SK-N-SH (cell line): ENCODE measurements at regions not wholly inside any gene's neighbourhood (a gene's known extent, or its start where the extent isn't known, plus 50 kb on each side); places are given as distances from the start of the nearest gene placed in this dataset.
A peak's percentile ranks its signal among the peaks of the same experiment; 100 is the strongest.

Experiments
- CTCF ChIA-PET: fragments of 300-600, 350-600 bp; formaldehyde crosslinking; extraction: SDS; loops from one replicate; lab custom pipeline; 2021; lab: Yijun Ruan, JAX
- POLR2A ChIA-PET: fragments of 350-600 bp; sonication (Branson Sonifier 250); formaldehyde crosslinking; extraction: SDS; loops from one replicate; lab custom pipeline; 2020; ENCODE audit warnings: antibody characterized with exemption, inconsistent platforms; lab: Yijun Ruan, JAX
- DNase-seq: peaks from one replicate; pipeline ENCODE4 v3.0.0; 2012
- H2AFZ ChIP-seq: fragments of 200-600 bp; sonication (generic); 2 replicates; pipeline ENCODE4 v1.8.1; 2016; ENCODE audit warnings: antibody characterized with exemption, mild to moderate bottlenecking, low read depth
- H3F3A ChIP-seq: fragments of 200-600 bp; sonication (generic); replicated peaks from 2 replicates; pipeline ENCODE3; 2016; ENCODE audit warnings: antibody characterized with exemption, mild to moderate bottlenecking; ENCODE audit not compliant: insufficient read depth
- H3K27ac ChIP-seq, 2 experiments: fragments of 200-500 bp in 1 of 2; fragments of 200-600 bp in 1 of 2; sonication (Bioruptor generic) in 1 of 2; sonication (generic), shearing (Covaris generic) in 1 of 2; 2 replicates each; pipeline versions ENCODE4 v1.5.1 to v1.6.1; 2014 to 2016; ENCODE audit warnings: low read depth in 2 of 2, inconsistent platforms in 1 of 2, low read length in 1 of 2, mild to moderate bottlenecking in 1 of 2, mixed read lengths in 1 of 2
- H3K27me3 ChIP-seq: fragments of 200-600 bp; sonication (generic), shearing (Covaris generic); 2 replicates; pipeline ENCODE4 v1.6.1; 2016; ENCODE audit warnings: mixed run types; ENCODE audit not compliant: insufficient read depth
- H3K36me3 ChIP-seq, 2 experiments: fragments of 200-500 bp in 1 of 2; fragments of 200-600 bp in 1 of 2; sonication (Bioruptor generic) in 1 of 2; sonication (generic) in 1 of 2; replicated peaks in 1 of 2; 2 replicates each; pipeline versions ENCODE3 to v1.5.1; 2014 to 2016; ENCODE audit warnings: low read length in 1 of 2, mild to moderate bottlenecking in 1 of 2; ENCODE audit not compliant: insufficient read depth in 2 of 2, control insufficient read depth in 1 of 2
- H3K4me1 ChIP-seq, 2 experiments: fragments of 200-500 bp in 1 of 2; fragments of 200-600 bp in 1 of 2; sonication (Bioruptor generic) in 1 of 2; sonication (generic), shearing (Covaris generic) in 1 of 2; 2 replicates each; pipeline versions ENCODE4 v1.5.1 to v1.6.1; 2014 to 2016; ENCODE audit warnings: low read depth in 1 of 2, low read length in 1 of 2, mixed run types in 1 of 2; ENCODE audit not compliant: insufficient read depth in 2 of 2, control insufficient read depth in 1 of 2
- H3K4me2 ChIP-seq: fragments of 200-600 bp; sonication (generic), shearing (Covaris generic); 2 replicates; pipeline ENCODE4 v1.6.1; 2017; ENCODE audit warnings: mixed run types
- H3K4me3 ChIP-seq, 2 experiments: fragments of 200-500 bp in 1 of 2; fragments of 200-600 bp in 1 of 2; sonication (Bioruptor generic) in 1 of 2; sonication (generic), shearing (Covaris generic) in 1 of 2; 2 replicates each; pipeline versions ENCODE4 v1.5.1 to v1.8.1; 2014 to 2016; ENCODE audit warnings: low read depth in 2 of 2, inconsistent platforms in 1 of 2, low read length in 1 of 2, mild to moderate bottlenecking in 1 of 2, mixed read lengths in 1 of 2, moderate library complexity in 1 of 2
- H3K79me2 ChIP-seq: fragments of 200-600 bp; sonication (generic); 2 replicates; pipeline ENCODE4 v1.8.1; 2017; ENCODE audit warnings: mild to moderate bottlenecking; ENCODE audit not compliant: insufficient read depth
- H3K9ac ChIP-seq: fragments of 200-600 bp; sonication (generic); 2 replicates; pipeline ENCODE4 v1.6.1; 2017; ENCODE audit warnings: mixed run types
- H3K9me2 ChIP-seq: fragments of 200-600 bp; sonication (generic); 2 replicates; pipeline ENCODE4 v1.6.1; 2017; ENCODE audit warnings: mixed run types
- H3K9me3 ChIP-seq: fragments of 200-600 bp; sonication (generic); 2 replicates; pipeline ENCODE4 v1.6.1; 2017; ENCODE audit warnings: mixed run types, mild to moderate bottlenecking, moderate library complexity
- H4K20me1 ChIP-seq: fragments of 200-600 bp; sonication (generic); 2 replicates; pipeline ENCODE4 v1.6.1; 2017; ENCODE audit warnings: mild to moderate bottlenecking, mixed run types; ENCODE audit not compliant: insufficient read depth
- CHD2 ChIP-seq: fragments of 150-350 bp; IDR thresholded peaks from 2 replicates; pipeline ENCODE4 v1.6.1; 2018; ENCODE audit warnings: low read length; ENCODE audit not compliant: partially characterized antibody
- ELF1 ChIP-seq: IDR thresholded peaks from 2 replicates; pipeline ENCODE4 v1.4.0; 2012
- EP300 ChIP-seq, 2 experiments: IDR thresholded peaks; 2 replicates each; pipeline versions ENCODE4 v1.4.0 to v1.6.1; 2012; ENCODE audit warnings: borderline replicate concordance in 1 of 2, low read depth in 1 of 2, low read length in 1 of 2
- FOXJ3 ChIP-seq: sonication (generic); formaldehyde crosslinking; IDR thresholded peaks from 2 replicates; pipeline ENCODE4 v1.5.1; 2020; ENCODE audit warnings: mild to moderate bottlenecking, missing genetic modification reagents
- FOXM1 ChIP-seq: IDR thresholded peaks from 2 replicates; pipeline ENCODE4 v1.4.0; 2012; ENCODE audit warnings: low read depth, mild to moderate bottlenecking
- GATA2 ChIP-seq: sonication (generic); formaldehyde crosslinking; IDR thresholded peaks from 2 replicates; pipeline ENCODE4 v1.5.0; 2020; ENCODE audit warnings: mild to moderate bottlenecking, missing genetic modification reagents
- IRF3 ChIP-seq: fragments of 150-350 bp; IDR thresholded peaks from 2 replicates; pipeline ENCODE4 v1.6.1; 2016; ENCODE audit warnings: mild to moderate bottlenecking, low read depth, low read length
- JUND ChIP-seq: IDR thresholded peaks from 2 replicates; pipeline ENCODE4 v1.4.0; 2012
- MAX ChIP-seq: IDR thresholded peaks from 2 replicates; pipeline ENCODE4 v1.4.0; 2012; ENCODE audit warnings: low read depth
- NRF1 ChIP-seq: IDR thresholded peaks from 2 replicates; pipeline ENCODE4 v1.6.1; 2012; ENCODE audit warnings: low read depth, mild to moderate bottlenecking, low read length
- PBX3 ChIP-seq: IDR thresholded peaks from 2 replicates; pipeline ENCODE4; 2012
- POLR2AphosphoS5 ChIP-seq: IDR thresholded peaks from 2 replicates; pipeline ENCODE4 v1.6.1; 2012; ENCODE audit warnings: low read depth, low read length
- RAD21 ChIP-seq: IDR thresholded peaks from 2 replicates; pipeline ENCODE4 v1.6.1; 2012; ENCODE audit warnings: mild to moderate bottlenecking, low read length
- RCOR1 ChIP-seq: fragments of 150-350 bp; IDR thresholded peaks from 2 replicates; pipeline ENCODE4 v1.6.1; 2017; ENCODE audit warnings: antibody characterized with exemption, low read length
- REST ChIP-seq: IDR thresholded peaks from 2 replicates; pipeline ENCODE4 v1.6.1; 2012; ENCODE audit warnings: mild to moderate bottlenecking, low read depth, low read length, moderate library complexity
- SMC3 ChIP-seq: IDR thresholded peaks from 2 replicates; pipeline ENCODE4 v1.6.1; 2012; ENCODE audit warnings: low read depth, low read length, improper control_type of control experiment
- TAF1 ChIP-seq: IDR thresholded peaks from 2 replicates; pipeline ENCODE4 v1.6.1; 2012; ENCODE audit warnings: low read depth, mild to moderate bottlenecking, low read length, moderate library complexity, borderline replicate concordance
- TCF12 ChIP-seq: IDR thresholded peaks from 2 replicates; pipeline ENCODE4 v1.4.0; 2012
- YY1 ChIP-seq: IDR thresholded peaks from 2 replicates; pipeline ENCODE4 v1.4.0; 2012; ENCODE audit warnings: low read depth, mild to moderate bottlenecking
- ZBTB33 ChIP-seq: IDR thresholded peaks from 2 replicates; pipeline ENCODE4 v1.4.0; 2012; ENCODE audit warnings: low read depth, borderline replicate concordance
- WGBS: methylation state at CpG from one replicate; pipeline ENCODE4 v1.1.6; 2017; ENCODE audit warnings: low lambda C conversion rate; 5-methylcytosine and 5-hydroxymethylcytosine counted together

- POLR2A ChIA-PET = interaction anchor here (0.6 to 1.3 kb wide), 3 partner anchors 78 to 1707 kb away, joined by 3 to 8 read pairs (median 6); no protein-coding TSS in a partner anchor
- TF ChIP-seq FOXJ3 (CRISPR knock-in tag) (0 out of 2 replicates have a peak, but pooled peaks have one; percentile 43), FOXM1 (no peak), ZBTB33 (no peak), NRF1 (no peak), EP300 (IDR thresholded peaks at IDR 0.05; ENCODE audit: borderline replicate concordance in 1 of 2, low read depth in 1 of 2, low read length in 1 of 2) (peak in 1 of 2 experiments; percentile 85; a peak in 1 of 4 replicates), REST (no peak), CHD2 (peak; percentile 18), YY1 (no peak), JUND (no peak), POLR2AphosphoS5 (no peak), MAX (no peak), ELF1 (no peak), IRF3 (no peak), PBX3 (no peak), TAF1 (no peak), TCF12 (0 out of 2 replicates have a peak, but pooled peaks have one; percentile 28), RAD21 (peak; percentile 40), RCOR1 (peak; percentile 66; the same call in 1 of the 2 replicates), SMC3 (no peak), GATA2 (CRISPR knock-in tag) (peak; percentile 81)
Observed at GRCh38 chr5:125331987-125332598, 585.7 kb upstream of the ZNF608 start.

More at GRCh38 chr5:125331987-125332598, 585.7 kb upstream of the ZNF608 start:
- Histone ChIP-seq H3K4me2 (no peak overlapping the region), H3K4me1 (peaks cover 0 to 17% of the 10 kb centered on the region in 2 experiments; a peak in 2 of 4 replicates), H3K27ac (peak overlapping the region in 1 of 2 experiments; percentile 86; a peak in 2 of 4 replicates), H3K36me3 (no peaks in the 10 kb centered on the region), H3K4me3 (no peak overlapping the region), H2AFZ (no peak overlapping the region), H3K79me2 (no peaks in the 10 kb centered on the region), H3K9me3 (no peaks in the 10 kb centered on the region), H3K27me3 (no peaks in the 10 kb centered on the region), H3F3A (no peaks in the 10 kb centered on the region), H3K9ac (no peak overlapping the region), H4K20me1 (no peaks in the 10 kb centered on the region), H3K9me2 (no peaks in the 10 kb centered on the region)
- WGBS = 91% methylated on average over 1 of the region's 1 CpG
- DNase-seq = no peak
- CTCF ChIA-PET = interaction anchor here (0.6 to 1.6 kb wide), 4 partner anchors 20 to 1661 kb away, joined by 3 read pairs; no protein-coding TSS in a partner anchor
